Right lobe of liver (tissue), 6 donors: ENCODE measurements at regions not wholly inside any gene's neighbourhood (a gene's known extent, or its start where the extent isn't known, plus 50 kb on each side); places are given as distances from the start of the nearest gene placed in this dataset.

Source experiments
- ATAC-seq, 4 donors: fragments of 200-7000 bp; cut with Tn5 transposase; one replicate each; pipeline ENCODE4 v1.9.1; 2020; ENCODE audit warnings: mild to moderate bottlenecking in 4 of 4, moderate library complexity in 4 of 4
- DNase-seq, 3 donors: peaks; one replicate each; pipeline ENCODE4 v3.0.0-alpha.2; 2020
- H3K27ac ChIP-seq, 3 donors: fragments of 200-600 bp; one replicate each; pipeline ENCODE4 v1.8.0; 2022
- H3K27me3 ChIP-seq, 2 donors: fragments of 200-600 bp; one replicate each; pipeline ENCODE4 v1.8.0; 2022
- H3K36me3 ChIP-seq, 4 donors: fragments of 200-600 bp; sonication (generic) in 1 of 4; one replicate each; pipeline versions ENCODE4 v1.5.1 to v1.8.0; 2017 to 2022; ENCODE audit warnings: control low read depth in 1 of 4
- H3K4me1 ChIP-seq, 4 donors: fragments of 200-600 bp; sonication (generic) in 1 of 4; one replicate each; pipeline versions ENCODE4 v1.5.1 to v1.8.0; 2017 to 2022; ENCODE audit warnings: control low read depth in 1 of 4
- H3K4me3 ChIP-seq, 3 donors: fragments of 200-600 bp; one replicate each; pipeline ENCODE4 v1.8.0; 2022
- H3K9me3 ChIP-seq, 4 donors: fragments of 200-600 bp; sonication (generic) in 1 of 4; one replicate each; pipeline versions ENCODE4 v1.5.1 to v1.8.0; 2017 to 2022; ENCODE audit warnings: control low read depth in 1 of 4
- POLR2A ChIP-seq: fragments of 450-650 bp; IDR thresholded peaks from one replicate; pipeline ENCODE4 v1.6.1; 2017; ENCODE audit warnings: antibody characterized with exemption, mild to moderate bottlenecking
- WGBS: methylation state at CpG from one replicate; pipeline ENCODE4 v1.1.6; 2018; ENCODE audit warnings: low coverage, low lambda C conversion rate; ENCODE audit not compliant: insufficient coverage; ENCODE audit errors: missing lambda C conversion rate; 5-methylcytosine and 5-hydroxymethylcytosine counted together
- intact Hi-C, 2 donors: fragments of 100-400 bp; cut with DNase I; formaldehyde crosslinking; loops; one replicate each; pipeline versions ENCODE4 v1.11.2 to v1.14.1; 2022
- TF ChIP-seq, protein P1 (sequence below), 4 donors: fragments of 200-600 bp in 3 of 4; fragments of 450-650 bp in 1 of 4; IDR thresholded peaks; one replicate each; pipeline versions ENCODE4 v1.5.1 to v1.8.0; 2016 to 2022; ENCODE audit warnings: antibody characterized with exemption in 4 of 4, mild to moderate bottlenecking in 2 of 4
- donor health status: DM: no; HTN: yes; CAD: no.
- donor health status: DM: no; HTN: no; CAD: no.
- donor health status: DM: no; HTN: no; CAD: no.
- donor health status: DM: no; HTN: yes; CAD: no.
- donor health status: DM: no; HTN: yes; CAD: no.

DNA sequence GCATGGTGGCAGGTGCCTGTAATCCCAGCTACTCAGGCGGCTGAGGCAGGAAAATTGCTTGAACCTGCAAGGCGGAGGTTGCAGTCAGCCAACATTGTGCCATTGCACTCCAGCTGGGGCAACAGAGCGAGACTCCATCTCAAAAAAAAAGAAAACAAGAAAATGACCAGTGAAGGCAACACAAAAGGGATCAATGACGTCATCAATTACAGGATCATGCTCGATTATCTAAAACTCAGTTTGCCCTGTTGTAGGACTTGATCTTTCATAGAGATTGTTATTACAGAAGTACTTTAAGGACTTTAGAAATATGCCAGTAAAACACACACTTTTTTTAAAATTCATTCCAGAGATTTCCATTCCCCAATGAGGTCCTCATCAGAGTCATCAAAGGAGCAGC is 147.8 kb downstream of the ETS2 start:
- H3K9me3 ChIP-seq, result no peaks in the 10 kb centered on the region
- H3K4me3 ChIP-seq, result no peak overlapping the region
- no peaks in the 10 kb centered on the region for H3K27me3 ChIP-seq
- no peak for TF ChIP-seq POLR2A
- intact Hi-C loops, result no loop called here
- H3K36me3 ChIP-seq, result no peaks in the 10 kb centered on the region
- H3K27ac ChIP-seq, result no peak overlapping the region
- DNase-seq, result no peak
- no peak for ATAC-seq
- WGBS, result 98% methylated on average over 5 of the region's 5 CpGs
- peaks cover 0 to 19% (median 9%) of the 10 kb centered on the region in 4 donors for H3K4me1 ChIP-seq

GRCh38 chr21:38952890-38953289 is 147.2 kb downstream of the ETS2 start:
- H3K4me1 ChIP-seq, result peaks cover 0 to 13% (median 5%) of the 10 kb centered on the region in 4 donors
- H3K27ac ChIP-seq, result no peak overlapping the region
- H3K9me3 ChIP-seq, result no peaks in the 10 kb centered on the region
- intact Hi-C loops, result no loop called here
- WGBS, result 100% methylated on average over 3 of the region's 3 CpGs
- no peaks in the 10 kb centered on the region for H3K27me3 ChIP-seq
- no peak for ATAC-seq
- DNase-seq, result no peak
- H3K36me3 ChIP-seq, result no peaks in the 10 kb centered on the region
- H3K4me3 ChIP-seq, result no peak overlapping the region
- no peak for TF ChIP-seq POLR2A
- TF ChIP-seq, protein P1, sequence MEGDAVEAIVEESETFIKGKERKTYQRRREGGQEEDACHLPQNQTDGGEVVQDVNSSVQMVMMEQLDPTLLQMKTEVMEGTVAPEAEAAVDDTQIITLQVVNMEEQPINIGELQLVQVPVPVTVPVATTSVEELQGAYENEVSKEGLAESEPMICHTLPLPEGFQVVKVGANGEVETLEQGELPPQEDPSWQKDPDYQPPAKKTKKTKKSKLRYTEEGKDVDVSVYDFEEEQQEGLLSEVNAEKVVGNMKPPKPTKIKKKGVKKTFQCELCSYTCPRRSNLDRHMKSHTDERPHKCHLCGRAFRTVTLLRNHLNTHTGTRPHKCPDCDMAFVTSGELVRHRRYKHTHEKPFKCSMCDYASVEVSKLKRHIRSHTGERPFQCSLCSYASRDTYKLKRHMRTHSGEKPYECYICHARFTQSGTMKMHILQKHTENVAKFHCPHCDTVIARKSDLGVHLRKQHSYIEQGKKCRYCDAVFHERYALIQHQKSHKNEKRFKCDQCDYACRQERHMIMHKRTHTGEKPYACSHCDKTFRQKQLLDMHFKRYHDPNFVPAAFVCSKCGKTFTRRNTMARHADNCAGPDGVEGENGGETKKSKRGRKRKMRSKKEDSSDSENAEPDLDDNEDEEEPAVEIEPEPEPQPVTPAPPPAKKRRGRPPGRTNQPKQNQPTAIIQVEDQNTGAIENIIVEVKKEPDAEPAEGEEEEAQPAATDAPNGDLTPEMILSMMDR (IDR thresholded peaks at IDR 0.05), result no peak

DNA sequence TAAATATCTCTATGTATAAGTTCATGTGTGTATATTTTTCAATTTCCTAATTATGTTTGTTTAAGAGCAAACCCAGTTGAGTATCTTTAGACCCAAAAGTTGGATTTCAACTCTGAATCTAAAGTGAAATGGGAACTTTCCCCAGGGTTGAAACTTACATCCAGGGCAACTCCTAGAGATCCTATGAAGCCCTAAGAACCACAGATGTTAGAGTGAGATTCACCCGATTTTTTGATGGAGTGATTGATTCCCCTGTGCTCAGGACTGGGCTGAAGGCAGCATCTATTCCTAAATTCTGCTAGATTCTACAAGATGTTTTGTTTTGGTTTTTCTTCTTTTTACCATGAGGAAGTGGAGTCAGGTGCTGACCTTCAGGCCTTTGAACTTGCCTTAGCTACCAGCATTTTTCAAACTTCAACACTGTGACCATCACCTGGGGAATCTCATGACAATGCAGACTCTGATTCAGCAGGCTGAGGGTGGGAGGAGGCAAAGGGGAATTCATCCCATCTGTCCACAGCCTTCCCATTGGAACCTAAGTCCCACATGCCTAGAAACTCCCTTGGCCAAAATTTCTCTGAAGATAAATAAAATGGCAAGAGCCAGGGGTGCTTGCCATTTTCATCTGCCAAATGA is 145.5 kb downstream of the ETS2 start:
- no peaks in the 10 kb centered on the region for H3K36me3 ChIP-seq
- no peaks in the 10 kb centered on the region for H3K9me3 ChIP-seq
- DNase-seq (no peak), ATAC-seq (peak in 1 of 4 donors; percentile 26)
- H3K27ac ChIP-seq, result no peak overlapping the region
- H3K4me3 ChIP-seq, result no peak overlapping the region
- H3K27me3 ChIP-seq, result no peaks in the 10 kb centered on the region
- 78% methylated on average over 1 of the region's 1 CpG for WGBS
- no peaks in the 10 kb centered on the region for H3K4me1 ChIP-seq
- TF ChIP-seq POLR2A, result no peak
- TF ChIP-seq, protein P1 (IDR thresholded peaks at IDR 0.05), result no peak
- intact Hi-C loops, result no loop called here

GRCh38 chr21:38950435-38951094 is 144.8 kb downstream of the ETS2 start:
- no peaks in the 10 kb centered on the region for H3K27me3 ChIP-seq
- ATAC-seq (peak in 1 of 4 donors; percentile 75), DNase-seq (no peak)
- H3K27ac ChIP-seq, result no peak overlapping the region
- no peaks in the 10 kb centered on the region for H3K9me3 ChIP-seq
- no peaks in the 10 kb centered on the region for H3K36me3 ChIP-seq
- no peak for TF ChIP-seq POLR2A
- TF ChIP-seq, protein P1 (IDR thresholded peaks at IDR 0.05), result no peak
- WGBS, result 68% methylated on average over 4 of the region's 4 CpGs
- intact Hi-C loops, result no loop called here
- no peak overlapping the region for H3K4me3 ChIP-seq
- H3K4me1 ChIP-seq, result no peaks in the 10 kb centered on the region

DNA sequence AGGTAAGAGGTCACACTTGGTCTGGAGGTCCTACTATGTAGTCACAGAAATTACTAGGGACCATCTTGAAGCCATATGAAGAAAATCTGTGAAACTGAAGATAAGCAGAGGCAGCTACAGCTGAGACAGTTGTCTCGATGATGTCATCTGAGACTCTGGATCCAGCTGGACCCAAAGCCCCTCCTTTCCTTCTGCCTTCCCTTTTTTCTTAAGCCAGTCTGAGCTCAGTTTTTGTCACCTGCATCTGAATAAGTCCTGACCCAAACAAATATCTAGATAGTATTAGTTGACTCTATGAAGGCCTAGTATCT is 143.3 kb downstream of the ETS2 start:
- Histone ChIP-seq H3K9me3 (no peaks in the 10 kb centered on the region), H3K27ac (no peak overlapping the region), H3K27me3 (no peaks in the 10 kb centered on the region), H3K36me3 (no peaks in the 10 kb centered on the region), H3K4me3 (no peak overlapping the region), H3K4me1 (no peaks in the 10 kb centered on the region)
- DNase-seq (no peak), ATAC-seq (no peak)
- intact Hi-C loops, result no loop called here
- TF ChIP-seq, protein P1 (IDR thresholded peaks at IDR 0.05), result no peak
- TF ChIP-seq POLR2A, result no peak
- WGBS, result 73% methylated on average over 1 of the region's 1 CpG
